HG03354 (cell line): ENCODE measurements at regions not wholly inside any gene's neighbourhood (a gene's known extent, or its start where the extent isn't known, plus 50 kb on each side); places are given as distances from the start of the nearest gene placed in this dataset.

Experiments
- ATAC-seq: cut with Tn5 transposase; IDR thresholded peaks from one replicate; pipeline ENCODE4 v1.9.1; 2021; ENCODE audit warnings: mild to moderate bottlenecking; ENCODE audit not compliant: unreplicated experiment, poor library complexity, severe bottlenecking

DNA sequence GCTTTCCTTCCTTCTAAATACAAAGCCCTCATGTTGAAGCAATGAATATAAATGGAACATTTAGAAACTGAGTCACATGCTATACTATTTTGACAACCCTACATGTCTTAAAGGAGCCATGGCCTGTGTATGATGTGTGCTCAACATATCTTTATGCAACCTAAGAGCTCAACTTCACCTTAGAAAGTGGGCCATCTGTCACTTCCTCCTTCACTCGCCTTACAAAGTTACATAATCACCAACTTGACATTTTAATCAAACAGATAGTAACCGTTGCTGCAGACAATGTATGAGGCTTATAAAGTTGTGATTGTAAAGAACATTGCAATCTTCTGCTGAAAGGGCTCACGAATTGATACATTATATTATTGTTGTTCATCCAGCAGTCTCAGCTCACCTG, 163.6 kb downstream of the SERPINI1 start:
- no peak for ATAC-seq

DNA sequence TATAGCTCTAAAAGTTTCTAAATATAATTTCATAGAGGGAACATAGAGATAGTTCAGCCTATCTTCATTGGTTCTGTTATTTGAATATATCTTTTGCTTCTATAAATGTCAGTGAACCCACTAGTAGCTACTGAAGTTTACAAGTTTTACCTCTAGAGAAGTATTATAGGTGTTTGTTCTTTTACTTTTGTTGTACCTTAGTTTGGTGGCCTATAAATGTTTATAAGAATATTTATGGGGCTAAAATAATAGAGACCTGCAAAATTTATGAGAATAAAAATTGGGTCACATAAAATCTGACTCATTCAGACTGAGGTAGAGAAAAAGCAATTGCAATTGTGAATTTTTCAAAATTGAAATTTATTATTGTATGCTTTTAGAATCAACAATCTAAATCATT, 162.6 kb downstream of the SERPINI1 start:
- no peak for ATAC-seq

DNA sequence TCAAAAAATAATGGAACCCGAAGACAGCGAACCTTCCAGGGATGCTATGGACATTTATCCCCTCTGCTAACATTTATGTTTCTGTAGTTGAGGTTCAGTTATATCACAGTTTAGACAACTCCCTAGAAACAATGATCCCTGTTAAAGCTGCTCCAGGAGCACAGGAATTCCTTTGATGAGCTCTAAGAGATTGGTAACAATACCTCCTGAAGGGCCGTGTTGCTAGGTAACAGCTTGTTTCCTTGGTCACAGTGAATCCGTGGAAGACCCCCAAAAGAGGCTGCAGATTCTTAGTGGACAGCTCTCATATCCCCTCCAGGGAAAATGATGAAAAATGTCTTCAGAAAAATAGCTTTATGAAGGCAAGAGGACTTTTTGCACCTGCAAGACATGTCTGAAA, 160.2 kb downstream of the SERPINI1 start:
- no peak for ATAC-seq

DNA sequence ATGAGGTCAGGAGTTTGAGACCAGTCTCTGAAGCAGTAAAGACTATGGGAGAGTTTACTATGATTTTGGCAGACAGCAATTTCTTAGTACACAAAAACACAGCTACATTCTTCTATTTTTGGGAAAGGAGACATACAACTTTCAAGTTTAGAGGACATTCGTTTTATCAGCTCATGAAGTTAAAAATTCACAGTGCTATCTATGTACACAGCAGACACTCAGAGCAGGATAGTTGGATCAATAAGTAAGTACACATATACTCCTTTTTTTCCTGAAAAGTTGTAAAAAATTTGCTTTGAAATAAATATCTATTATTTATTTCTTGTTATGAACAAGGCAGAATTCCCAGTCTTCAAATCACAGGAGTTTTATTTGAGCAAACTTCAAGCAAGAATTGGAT, 159.7 kb downstream of the SERPINI1 start:
- no peak for ATAC-seq

DNA sequence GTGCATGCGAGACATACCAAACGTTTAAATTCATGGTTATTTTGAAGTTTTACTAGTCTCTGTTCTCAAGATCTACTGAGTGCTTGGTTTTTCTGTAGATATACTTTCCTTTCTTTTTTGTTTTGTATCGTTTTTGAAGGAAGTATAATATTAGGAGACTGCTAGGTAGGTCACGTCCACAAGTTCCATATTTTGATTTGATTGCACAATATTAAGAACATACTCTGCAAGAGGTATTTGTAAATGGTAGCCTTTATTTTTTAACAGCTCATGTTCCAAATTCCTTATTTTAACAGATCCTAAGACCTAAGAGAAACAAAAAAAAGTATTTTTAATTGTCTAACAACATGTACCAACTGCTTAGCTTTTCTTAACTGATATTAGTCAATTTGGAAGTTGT, 156.7 kb downstream of the SERPINI1 start:
- no peak for ATAC-seq

DNA sequence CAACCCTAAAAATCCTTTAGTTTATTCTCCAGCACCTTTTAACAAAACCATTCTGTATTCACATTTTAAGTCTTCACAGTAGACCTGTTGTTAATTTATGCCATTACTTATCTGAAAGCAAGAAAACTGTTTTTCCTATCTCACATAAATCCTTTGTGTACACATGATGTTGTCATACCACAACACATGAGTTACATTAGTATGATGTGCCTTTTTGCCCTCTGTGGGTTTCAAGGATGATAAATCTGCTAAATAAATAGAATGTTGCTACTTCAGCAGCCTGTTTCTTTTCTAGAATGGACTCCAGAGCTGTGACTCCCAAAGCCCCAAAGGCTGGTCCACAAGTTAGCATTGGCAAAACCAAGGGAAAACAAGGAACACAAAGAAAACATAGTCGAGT, 151.6 kb downstream of the SERPINI1 start:
- no peak for ATAC-seq

DNA sequence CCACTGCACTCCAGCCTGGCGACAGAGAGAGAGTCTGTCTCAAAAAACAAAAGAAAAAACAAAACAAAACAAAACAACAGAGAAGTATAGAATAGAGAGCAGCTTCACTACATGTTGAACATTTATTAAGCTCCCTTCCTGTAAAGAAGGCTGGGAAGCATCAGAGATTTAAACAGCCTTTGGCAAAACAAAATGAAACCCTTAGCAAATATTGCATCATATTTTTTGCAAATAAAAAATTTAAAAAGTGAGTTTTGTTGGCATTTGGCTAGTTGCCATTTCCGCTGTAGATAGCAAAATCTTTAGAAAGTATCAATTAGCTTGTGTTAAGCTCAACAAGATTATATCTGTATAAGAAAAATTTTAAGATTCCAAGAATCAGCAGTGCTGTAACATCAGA, 151.2 kb downstream of the SERPINI1 start:
- ATAC-seq, result no peak

DNA sequence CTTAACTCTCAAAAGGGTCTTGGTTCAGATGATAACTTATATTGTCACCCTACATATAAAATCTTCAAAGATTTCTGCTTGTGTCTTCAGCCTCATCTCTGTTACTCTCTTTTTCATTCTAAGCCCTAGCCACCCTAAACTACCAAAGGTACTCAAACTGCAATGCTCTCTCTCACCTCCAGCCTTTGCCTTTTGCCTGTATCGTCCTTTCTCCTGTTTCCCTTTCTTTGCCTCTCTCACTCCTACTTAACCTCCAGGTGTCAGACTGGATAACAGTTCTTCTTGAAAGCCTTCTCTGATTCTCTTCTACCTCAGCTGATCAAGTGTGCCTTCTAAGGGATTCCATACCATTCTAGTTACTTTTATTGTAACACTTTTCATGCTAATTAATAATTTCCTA, 149.8 kb downstream of the SERPINI1 start:
- no peak for ATAC-seq

DNA sequence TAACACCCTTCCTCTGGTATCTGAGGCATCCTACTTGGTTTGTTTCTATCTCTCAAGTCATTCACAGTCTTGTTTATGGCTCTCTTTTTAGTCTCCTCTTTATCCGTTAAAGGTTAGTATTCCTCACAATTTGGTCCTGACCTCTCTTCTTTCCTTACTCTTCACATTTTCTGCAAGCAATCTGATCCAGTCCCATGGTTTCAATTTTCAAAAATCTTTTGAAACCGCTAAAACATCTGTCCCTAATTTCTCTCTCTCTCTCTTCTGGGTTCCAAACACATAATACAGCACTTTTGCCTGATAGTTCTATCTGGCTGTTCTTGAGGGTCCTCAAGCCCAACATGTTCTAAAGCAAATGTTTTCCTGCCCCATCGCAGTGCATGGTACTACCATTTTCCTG, 149.0 kb downstream of the SERPINI1 start:
- ATAC-seq, result no peak

DNA sequence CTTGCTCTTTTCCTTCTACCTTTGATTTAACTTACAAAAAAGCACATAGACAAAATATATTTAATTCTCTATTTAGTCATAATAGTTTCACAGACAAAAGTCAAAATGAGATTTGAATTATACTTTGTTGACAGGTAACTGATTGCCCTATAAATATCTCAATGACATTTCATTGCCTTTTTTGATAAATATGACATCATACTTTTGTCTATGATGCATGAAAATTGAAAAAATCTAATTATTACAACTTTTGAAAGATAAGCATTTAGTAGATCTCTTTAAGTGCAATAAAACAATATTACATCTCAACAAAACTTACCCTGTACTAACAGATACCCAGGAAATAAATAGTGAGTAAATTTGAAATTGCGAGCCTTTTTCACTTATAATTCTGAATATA, 147.9 kb downstream of the SERPINI1 start:
- no peak for ATAC-seq

DNA sequence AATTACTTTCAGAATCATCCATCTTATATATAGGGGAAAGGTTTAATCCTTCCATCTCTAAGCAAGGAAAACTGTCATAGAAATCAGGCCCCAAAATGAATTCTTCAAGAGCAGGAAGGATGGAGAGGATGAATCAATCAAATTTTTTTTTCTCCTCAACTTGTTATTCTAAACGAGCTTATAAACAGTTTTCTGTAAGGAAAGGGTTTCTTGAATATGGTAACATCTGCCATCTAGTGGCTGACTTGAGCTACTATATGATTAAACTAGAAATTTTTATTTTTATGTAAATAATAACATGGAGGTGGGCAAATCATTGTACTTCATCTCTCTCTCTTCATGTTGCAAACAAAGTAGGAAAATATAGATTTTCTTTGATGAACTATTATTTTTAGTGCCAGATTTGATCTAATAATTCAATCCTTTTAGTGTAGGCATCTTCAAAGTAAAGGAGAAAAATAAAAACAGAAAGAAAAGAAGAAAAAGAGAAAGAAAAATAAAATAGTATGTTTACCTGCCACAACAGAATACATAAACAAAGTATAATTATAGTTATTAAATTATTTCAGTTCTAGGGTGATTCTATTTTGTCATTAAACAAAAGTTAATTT, 146.6 kb downstream of the SERPINI1 start:
- peak; percentile 92 for ATAC-seq

DNA sequence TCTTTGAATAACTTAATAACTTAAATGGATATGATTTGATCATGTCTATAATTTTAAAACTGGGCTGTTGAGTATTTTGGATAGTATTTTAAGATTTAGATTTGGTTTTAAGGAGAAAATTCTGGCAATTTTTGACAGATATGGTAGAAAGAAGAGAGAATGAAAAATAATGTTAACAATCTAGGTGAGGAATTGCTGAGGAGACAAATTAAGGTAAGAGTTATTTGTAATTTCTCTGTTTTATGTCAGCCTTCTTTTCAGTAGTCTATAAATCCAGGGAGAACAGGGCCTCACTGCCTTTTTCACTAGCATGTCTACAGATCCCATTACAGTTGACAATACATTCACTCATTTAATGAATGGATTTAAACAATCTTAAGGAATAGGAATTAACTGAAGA, 144.7 kb downstream of the SERPINI1 start:
- no peak for ATAC-seq

DNA sequence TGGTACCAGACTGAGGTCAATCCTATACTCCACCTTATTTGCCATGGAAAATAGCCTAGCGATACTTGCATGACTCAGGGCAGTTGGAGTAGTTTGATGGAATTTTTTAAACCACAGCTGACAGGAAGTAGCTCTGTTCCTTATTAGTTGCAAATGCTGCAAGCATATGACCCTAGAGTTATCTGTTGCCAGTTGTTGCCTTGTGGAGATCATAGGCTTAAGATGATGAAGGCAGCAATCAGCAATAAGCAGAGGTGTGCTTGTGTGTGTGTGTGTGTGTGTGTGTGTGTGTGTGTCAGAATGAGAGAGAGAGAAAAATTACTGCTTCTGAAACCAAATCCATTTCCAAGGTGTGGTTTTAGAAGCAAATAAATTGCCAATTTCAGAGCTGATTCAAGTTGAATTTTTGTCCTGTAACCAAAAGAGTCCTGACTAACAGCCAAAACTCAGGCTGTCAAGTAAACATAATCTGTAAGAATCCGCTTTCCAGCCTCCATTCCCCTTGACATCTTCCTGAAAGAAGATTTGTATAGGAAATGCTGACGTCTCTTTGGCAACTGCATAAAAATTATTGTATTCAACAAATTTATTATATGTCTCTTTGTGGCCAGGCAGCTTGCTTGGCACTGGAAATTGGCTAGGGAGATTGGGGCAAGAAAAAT, 141.2 kb downstream of the SERPINI1 start:
- ATAC-seq, result no peak
